K562 (cell line): ENCODE measurements at regions not wholly inside any gene's neighbourhood (a gene's known extent, or its start where the extent isn't known, plus 50 kb on each side); places are given as distances from the start of the nearest gene placed in this dataset.

ENCODE experiments used
- EP300 ChIP-seq: IDR thresholded peaks from 2 replicates; pipeline ENCODE4 v1.6.1; 2012; ENCODE audit warnings: low read length, improper control_type of control experiment
- GATAD2B ChIP-seq: fragments of 450-650 bp; IDR thresholded peaks from 2 replicates; pipeline ENCODE4 v1.6.1; 2017; ENCODE audit warnings: mild to moderate bottlenecking, borderline replicate concordance
- POLR2AphosphoS5 ChIP-seq: IDR thresholded peaks from 2 replicates; pipeline ENCODE4 v1.6.1; 2011; ENCODE audit warnings: mild to moderate bottlenecking, low read depth, low read length, moderate library complexity; ENCODE audit not compliant: control insufficient read depth, insufficient read depth
- RCOR1 ChIP-seq, 2 experiments: IDR thresholded peaks; 2 replicates each; pipeline ENCODE4 v1.6.1; 2012; ENCODE audit warnings: low read depth in 2 of 2, low read length in 2 of 2, borderline replicate concordance in 1 of 2, improper control_type of control experiment in 1 of 2
- SAFB2 ChIP-seq: fragments of 200-400 bp; formaldehyde crosslinking; IDR thresholded peaks from 2 replicates; pipeline ENCODE4 v1.6.1; 2018; ENCODE audit warnings: borderline replicate concordance, low read length, low read depth, moderate library complexity; ENCODE audit not compliant: severe bottlenecking
- SREBF2 ChIP-seq: sonication (generic); formaldehyde crosslinking; IDR thresholded peaks from 2 replicates; pipeline ENCODE4 v1.4.0; 2020; ENCODE audit warnings: mild to moderate bottlenecking, missing genetic modification reagents
- TF ChIP-seq, protein P1 (sequence below), 3 experiments: IDR thresholded peaks in 2 of 3; conservative IDR thresholded peaks in 1 of 3; 2 replicates each; pipeline ENCODE4 v1.5.1; 2011 to 2012; ENCODE audit warnings: low read length in 3 of 3, mild to moderate bottlenecking in 3 of 3, control low read depth in 2 of 3, improper control_type of control experiment in 1 of 3, inconsistent platforms in 1 of 3, low read depth in 1 of 3, mixed read lengths in 1 of 3, moderate library complexity in 1 of 3; ENCODE audit not compliant: insufficient read depth in 2 of 3

DNA sequence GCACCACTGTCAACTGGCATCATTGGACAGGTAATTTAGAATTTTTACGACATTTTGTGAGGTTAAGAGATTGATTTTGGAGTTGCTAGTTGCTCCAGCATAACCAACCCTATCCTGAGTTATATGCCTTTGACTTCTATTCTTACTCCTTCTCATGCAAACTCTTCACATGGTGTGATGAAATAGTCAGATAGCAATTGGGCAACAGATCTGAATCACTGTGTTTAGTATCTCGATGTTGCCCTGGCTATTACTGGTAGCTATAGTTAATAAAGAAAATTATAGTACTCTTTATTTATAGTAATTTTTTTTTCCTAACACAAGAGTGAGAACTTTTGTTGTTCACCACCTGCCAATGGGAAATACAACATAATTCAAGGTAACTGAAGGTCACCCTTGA is 494.8 kb upstream of the TOM1L1 start:
- TF ChIP-seq RCOR1 (IDR thresholded peaks at IDR 0.05; ENCODE audit: borderline replicate concordance in 1 of 2, low read depth in 2 of 2, low read length in 2 of 2) (no peak), SAFB2 (no peak), GATAD2B (no peak), POLR2AphosphoS5 (no peak), SREBF2 (CRISPR knock-in tag) (no peak), EP300 (no peak)
- TF ChIP-seq, protein P1, sequence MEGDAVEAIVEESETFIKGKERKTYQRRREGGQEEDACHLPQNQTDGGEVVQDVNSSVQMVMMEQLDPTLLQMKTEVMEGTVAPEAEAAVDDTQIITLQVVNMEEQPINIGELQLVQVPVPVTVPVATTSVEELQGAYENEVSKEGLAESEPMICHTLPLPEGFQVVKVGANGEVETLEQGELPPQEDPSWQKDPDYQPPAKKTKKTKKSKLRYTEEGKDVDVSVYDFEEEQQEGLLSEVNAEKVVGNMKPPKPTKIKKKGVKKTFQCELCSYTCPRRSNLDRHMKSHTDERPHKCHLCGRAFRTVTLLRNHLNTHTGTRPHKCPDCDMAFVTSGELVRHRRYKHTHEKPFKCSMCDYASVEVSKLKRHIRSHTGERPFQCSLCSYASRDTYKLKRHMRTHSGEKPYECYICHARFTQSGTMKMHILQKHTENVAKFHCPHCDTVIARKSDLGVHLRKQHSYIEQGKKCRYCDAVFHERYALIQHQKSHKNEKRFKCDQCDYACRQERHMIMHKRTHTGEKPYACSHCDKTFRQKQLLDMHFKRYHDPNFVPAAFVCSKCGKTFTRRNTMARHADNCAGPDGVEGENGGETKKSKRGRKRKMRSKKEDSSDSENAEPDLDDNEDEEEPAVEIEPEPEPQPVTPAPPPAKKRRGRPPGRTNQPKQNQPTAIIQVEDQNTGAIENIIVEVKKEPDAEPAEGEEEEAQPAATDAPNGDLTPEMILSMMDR (IDR thresholded peaks at IDR 0.05 in 2 of 3, conservative IDR thresholded peaks at IDR 0.05 in 1 of 3; ENCODE audit: insufficient read depth in 2 of 3, low read depth in 1 of 3, low read length in 3 of 3), result no peak
